Epithelial cell of prostate (primary cell): ENCODE measurements at regions not wholly inside any gene's neighbourhood (a gene's known extent, or its start where the extent isn't known, plus 50 kb on each side); places are given as distances from the start of the nearest gene placed in this dataset.
"Not testable (repeated sequence)": the region's sequence is repeated elsewhere in the genome, so short reads cannot be mapped to it uniquely, and the experiment has no call there.

ENCODE experiments used
- DNase-seq: peaks from one replicate; pipeline ENCODE4 v3.0.0-alpha.2; 2011; ENCODE audit warnings: low read depth, low spot score
- H3K27ac ChIP-seq: fragments of 450-650 bp; 2 replicates; pipeline ENCODE4 v1.5.1; 2017; ENCODE audit warnings: mild to moderate bottlenecking

GRCh38 chr7:94169682-94170081, 165.5 kb upstream of the BET1 start:
- DNase-seq, result no peak
- no peak overlapping the region for H3K27ac ChIP-seq

DNA sequence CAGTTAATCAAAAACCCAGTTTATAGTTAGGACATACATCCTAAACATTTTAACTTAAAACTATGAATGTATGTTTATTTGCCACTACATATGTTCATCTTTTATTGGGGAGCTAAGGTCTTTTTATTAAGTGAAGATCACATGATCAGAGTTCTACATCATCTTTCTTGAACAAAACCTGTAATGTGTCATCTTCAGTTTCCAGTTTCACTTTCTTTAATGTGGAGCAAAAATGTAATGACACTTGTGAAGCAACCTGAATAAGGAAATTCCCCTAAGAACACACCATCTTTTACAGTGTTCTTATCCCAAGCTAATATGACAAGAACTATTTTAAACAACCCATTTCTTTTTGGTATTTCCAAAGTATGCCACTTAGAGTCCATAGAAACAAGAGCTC, 166.7 kb upstream of the BET1 start:
- no peak for DNase-seq
- no peak overlapping the region for H3K27ac ChIP-seq

- DNase-seq, result no peak
- no peak overlapping the region for H3K27ac ChIP-seq
These were observed 169.3 kb upstream of the BET1 start for GRCh38 chr7:94173436-94173835.

DNA sequence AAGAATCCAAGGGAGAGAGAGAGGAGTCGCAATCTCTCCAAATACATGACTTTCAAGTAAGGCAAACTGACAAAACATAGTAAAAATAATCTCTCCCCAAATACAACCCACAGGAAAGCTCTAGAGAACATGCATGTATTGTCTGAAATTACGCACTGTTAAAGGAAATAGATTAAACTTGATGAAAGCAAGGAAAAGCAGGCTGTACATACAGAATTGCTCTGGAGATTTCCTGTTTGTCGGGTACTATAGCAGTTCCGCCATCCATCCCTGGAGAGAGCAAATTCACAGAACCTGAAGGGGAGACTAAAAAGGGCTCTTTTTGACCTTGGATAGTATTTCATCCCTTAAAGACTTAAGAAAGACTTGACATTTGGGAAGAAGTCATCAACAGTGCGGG, 170.2 kb upstream of the BET1 start:
- no peak overlapping the region for H3K27ac ChIP-seq
- DNase-seq, result no peak

DNA sequence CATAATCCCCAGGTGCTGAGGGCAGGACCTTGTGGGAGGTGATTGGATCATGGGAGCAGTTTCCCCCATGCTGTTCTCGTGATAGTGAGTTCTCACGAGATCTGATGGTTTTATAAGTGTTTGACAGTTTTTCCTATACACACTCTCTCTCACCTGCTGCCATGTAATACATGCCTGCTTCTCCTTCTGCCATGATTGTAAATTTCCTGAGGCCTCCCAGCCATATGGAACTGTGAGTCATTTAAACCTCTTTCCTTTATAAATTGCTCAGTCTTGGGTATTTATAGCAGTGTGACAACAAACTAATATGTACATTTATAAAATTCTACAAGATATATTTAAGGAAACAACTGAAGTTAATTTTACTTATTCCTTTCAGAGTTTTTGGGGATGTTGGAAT, 170.8 kb upstream of the BET1 start:
- DNase-seq, result no peak
- H3K27ac ChIP-seq, result no peak overlapping the region

- no peak for DNase-seq
- no peak overlapping the region for H3K27ac ChIP-seq
These were observed 172.6 kb upstream of the BET1 start for GRCh38 chr7:94176694-94177200.

- H3K27ac ChIP-seq, result no peak overlapping the region
- DNase-seq, result no peak
These were observed 173.3 kb upstream of the BET1 start for GRCh38 chr7:94177441-94177840.

GRCh38 chr7:94178230-94178629, 174.1 kb upstream of the BET1 start:
- no peak overlapping the region for H3K27ac ChIP-seq
- DNase-seq, result no peak

GRCh38 chr7:94179466-94179865, 175.3 kb upstream of the BET1 start:
- no peak for DNase-seq
- no peak overlapping the region for H3K27ac ChIP-seq

- peak overlapping the region; percentile 89 for H3K27ac ChIP-seq
- peak; percentile 56 for DNase-seq
These were observed 177.9 kb upstream of the BET1 start for GRCh38 chr7:94182066-94182465.

DNA sequence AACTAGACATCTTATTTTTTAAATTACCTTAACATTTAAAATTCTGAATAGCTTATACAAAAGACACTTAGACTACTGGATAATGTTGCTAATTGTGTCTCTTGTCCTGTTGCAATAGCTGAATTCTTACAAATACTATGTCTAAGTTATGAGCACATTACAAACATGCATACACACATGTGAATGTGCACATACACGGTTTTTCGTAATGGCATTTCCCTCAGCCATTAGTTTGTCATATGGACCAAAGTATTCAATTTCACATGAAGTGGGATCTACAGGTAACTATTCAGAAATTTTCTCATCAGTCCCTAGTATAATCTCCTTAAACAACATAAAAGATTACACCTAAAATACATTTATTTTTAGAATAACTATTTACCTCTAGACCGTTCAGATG, 178.6 kb upstream of the BET1 start:
- DNase-seq, result no peak

DNA sequence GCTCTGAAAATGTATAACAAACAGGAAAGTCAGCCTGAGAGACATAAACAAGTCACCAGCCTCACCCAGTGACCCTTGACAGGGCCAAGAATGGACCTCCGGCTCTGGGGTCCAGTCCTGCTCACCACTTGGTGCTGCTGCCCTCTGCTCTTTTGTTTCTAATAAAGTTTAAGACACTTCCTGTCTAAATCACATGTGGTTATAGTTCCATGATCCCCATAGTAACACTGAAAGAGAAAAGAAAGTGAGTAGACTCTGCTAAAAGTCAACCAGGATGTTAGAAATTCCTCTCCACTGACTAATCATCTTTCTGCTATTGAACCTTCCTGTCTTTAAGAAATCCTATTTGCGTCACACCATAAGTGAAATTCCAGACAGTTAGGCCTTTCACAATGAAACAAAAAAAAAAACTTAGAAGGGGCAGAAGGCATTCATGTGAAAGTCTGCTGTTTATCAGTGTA, 179.2 kb upstream of the BET1 start:
- H3K27ac ChIP-seq, result peak overlapping the region; percentile 89
- peak; percentile 81 for DNase-seq

More for the DNA sequence above, 178.6 kb upstream of the BET1 start:
- H3K27ac ChIP-seq, result peak overlapping the region; percentile 89

- DNase-seq, result no peak
- H3K27ac ChIP-seq, result peak overlapping the region; percentile 89
These were observed 179.7 kb upstream of the BET1 start for GRCh38 chr7:94183891-94184290.

DNA sequence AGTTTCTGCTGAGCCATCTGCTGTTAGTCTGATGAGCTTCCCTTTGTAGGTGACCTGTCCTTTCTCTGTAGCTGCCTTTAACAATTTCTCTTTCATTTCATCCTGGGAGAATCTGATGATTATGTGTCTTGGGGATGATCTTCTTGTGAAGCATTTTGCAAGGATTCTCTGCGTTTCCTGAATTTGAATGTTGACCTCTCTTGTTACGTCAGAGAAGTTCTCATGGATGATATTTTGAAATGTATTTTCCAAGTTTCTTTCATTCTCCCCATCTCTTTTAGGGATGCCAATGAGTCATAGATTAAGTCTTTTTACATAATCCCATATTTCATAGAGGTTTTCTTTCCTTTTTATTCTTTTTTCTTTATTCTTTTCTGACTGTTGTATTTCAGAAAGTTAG, 184.2 kb upstream of the BET1 start:
- H3K27ac ChIP-seq, result no peak overlapping the region
- DNase-seq, result no peak

DNA sequence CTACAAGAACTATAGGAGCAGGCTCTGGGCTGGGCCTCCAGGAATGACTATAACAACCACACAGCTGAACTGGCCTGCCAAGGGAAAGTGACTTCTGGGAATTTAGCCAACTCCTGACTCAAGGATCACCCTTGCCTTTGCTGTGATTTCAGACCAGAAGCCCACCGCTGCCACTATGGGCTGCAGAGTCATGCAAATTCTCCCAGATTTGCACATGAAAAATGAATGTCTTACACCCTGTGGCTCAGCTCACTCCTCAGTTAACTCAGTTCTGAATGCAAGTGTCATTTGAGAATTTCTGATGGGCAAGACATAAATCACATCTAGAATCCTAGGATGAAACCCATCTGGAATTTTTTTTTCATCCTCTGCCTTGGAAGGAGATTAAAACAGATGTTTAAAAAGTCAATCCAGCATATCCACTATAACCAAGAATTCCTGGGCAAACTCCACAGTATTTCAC, 186.5 kb upstream of the BET1 start:
- no peak overlapping the region for H3K27ac ChIP-seq
- peak; percentile 34 for DNase-seq

- not testable (repeated sequence) for DNase-seq, H3K27ac ChIP-seq
These were observed 190.3 kb upstream of the BET1 start for GRCh38 chr7:94194426-94194825.

DNA sequence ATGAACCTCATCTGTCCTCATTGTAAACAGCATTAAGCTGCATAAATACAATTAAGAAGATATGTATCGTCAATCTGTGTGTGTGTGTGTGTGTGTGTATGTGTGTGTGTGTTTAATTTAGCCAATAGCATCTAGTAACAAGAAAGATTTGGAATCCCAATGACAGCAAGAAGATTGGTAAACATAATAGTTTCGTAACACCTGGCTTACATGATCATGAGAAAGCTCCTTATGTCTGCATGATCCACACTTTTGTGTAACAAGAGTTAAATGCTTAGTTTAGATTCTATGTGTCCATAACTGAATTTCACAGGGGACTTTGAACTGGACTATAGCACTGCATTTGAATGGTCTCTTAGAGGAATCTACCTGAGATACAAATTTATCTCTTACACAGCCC, 191.0 kb upstream of the BET1 start:
- H3K27ac ChIP-seq, result no peak overlapping the region
- no peak for DNase-seq

DNA sequence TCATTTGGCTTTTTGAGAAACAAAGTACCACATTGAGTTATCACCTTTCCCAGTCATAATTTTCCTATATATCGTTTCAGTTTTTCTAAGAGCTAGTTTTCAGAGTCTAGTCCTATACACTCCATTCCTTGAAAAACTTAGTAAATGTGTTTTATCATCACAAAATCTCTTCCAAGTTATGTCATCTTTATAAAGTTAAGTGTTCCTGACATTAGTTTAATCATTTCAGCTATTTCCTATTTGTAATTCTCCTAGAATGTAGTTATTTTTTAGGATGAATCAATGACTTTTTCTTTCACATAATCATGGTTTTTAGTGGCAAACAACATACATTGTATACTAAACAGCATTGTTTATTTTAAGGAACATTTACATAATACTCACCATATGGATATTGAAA, 191.7 kb upstream of the BET1 start:
- no peak overlapping the region for H3K27ac ChIP-seq
- DNase-seq, result no peak

DNA sequence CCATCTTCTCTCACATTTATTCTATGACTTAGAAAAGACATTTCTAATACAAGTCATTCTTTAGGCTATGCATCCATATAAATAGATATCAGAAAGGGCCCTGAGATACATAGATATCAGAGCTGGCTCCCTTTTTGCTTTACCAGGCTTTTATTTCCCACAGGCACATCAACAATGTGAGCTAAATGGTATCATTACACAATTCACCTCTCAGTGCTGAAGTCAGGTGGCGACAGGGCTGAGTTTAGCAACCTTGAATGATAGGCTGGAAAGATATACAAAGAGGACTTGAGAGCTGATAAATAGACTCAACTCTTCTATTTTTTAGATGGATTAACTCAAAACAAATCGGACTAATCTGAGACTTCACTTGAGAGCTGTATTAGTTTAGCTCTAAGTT, 189.2 kb upstream of the COL1A2 start:
- H3K27ac ChIP-seq, result no peak overlapping the region
- no peak for DNase-seq

DNA sequence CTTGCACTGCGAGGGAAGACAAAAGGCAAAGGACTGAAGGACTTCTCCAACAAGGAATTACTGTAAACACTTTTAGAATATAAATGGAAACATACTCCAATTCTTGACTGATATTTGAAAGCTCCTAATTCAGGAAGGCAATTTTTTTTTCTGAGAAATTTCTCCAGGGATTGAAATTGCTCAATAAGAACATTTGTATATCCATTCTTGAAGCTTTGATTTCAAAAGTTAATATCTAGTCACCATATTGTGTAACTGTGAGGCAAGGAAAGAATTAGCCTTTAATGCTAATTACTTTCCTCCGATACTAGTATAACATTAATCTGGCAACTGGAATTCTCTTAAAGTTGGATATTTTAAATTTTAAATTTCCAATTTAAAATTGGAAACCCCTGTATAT, 188.4 kb upstream of the COL1A2 start:
- DNase-seq, result no peak
- H3K27ac ChIP-seq, result no peak overlapping the region

- no peak for DNase-seq
- H3K27ac ChIP-seq, result no peak overlapping the region
These were observed 182.5 kb upstream of the COL1A2 start for GRCh38 chr7:94212160-94212559.

DNA sequence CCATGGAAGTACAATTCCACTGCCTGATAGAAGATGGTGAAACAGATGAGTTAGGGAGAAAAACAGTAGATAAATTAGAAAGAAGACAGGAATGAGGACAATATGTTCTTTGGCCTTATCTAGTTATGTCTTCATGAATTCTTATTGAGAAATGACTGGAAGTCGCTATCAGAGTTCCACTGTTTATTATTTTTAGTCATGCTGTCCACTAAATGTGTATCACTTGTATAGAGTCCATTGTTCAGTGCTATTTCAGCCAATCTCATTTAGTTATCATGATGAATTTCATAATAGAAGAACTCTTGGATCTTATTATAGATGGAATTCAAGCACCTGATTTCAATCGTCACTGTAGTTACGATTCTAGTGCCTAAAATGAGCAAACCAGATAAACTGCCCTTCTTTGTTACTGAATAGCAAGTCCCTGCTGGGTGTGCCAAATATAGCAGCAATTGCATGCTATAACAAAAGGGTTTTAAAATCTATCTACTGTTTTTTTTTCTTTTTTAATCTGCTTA, 177.7 kb upstream of the COL1A2 start:
- H3K27ac ChIP-seq, result no peak overlapping the region
- DNase-seq, result no peak

GRCh38 chr7:94217766-94218165, 176.9 kb upstream of the COL1A2 start:
- DNase-seq, result no peak
- H3K27ac ChIP-seq, result no peak overlapping the region
